B cell (primary cell): ENCODE measurements at regions not wholly inside any gene's neighbourhood (a gene's known extent, or its start where the extent isn't known, plus 50 kb on each side); places are given as distances from the start of the nearest gene placed in this dataset.

Experiments
- CTCF ChIP-seq: fragments of 200-600 bp; IDR thresholded peaks from one replicate; pipeline ENCODE4 v1.8.0; 2022; ENCODE audit warnings: antibody characterized with exemption, mild to moderate bottlenecking
- EZH2 ChIP-seq: IDR thresholded peaks from 2 replicates; pipeline ENCODE4 v1.6.1; 2012; ENCODE audit warnings: borderline replicate concordance, low read depth, mild to moderate bottlenecking, moderate library complexity, low read length; ENCODE audit not compliant: insufficient read depth, poor library complexity, severe bottlenecking

- TF ChIP-seq CTCF: no peak
- no peak for TF ChIP-seq EZH2
Measured at GRCh38 chr1:222006715-222007114, 264.8 kb upstream of the DUSP10 start.
